KG1 (cell line): ENCODE measurements at regions not wholly inside any gene's neighbourhood (a gene's known extent, or its start where the extent isn't known, plus 50 kb on each side); places are given as distances from the start of the nearest gene placed in this dataset.
"Not testable (repeated sequence)": the region's sequence is repeated elsewhere in the genome, so short reads cannot be mapped to it uniquely, and the experiment has no call there.

Experiments
- DNase-seq: peaks from one replicate; lab custom pipeline; 2025; lab: John Stamatoyannopoulos, UW

DNA sequence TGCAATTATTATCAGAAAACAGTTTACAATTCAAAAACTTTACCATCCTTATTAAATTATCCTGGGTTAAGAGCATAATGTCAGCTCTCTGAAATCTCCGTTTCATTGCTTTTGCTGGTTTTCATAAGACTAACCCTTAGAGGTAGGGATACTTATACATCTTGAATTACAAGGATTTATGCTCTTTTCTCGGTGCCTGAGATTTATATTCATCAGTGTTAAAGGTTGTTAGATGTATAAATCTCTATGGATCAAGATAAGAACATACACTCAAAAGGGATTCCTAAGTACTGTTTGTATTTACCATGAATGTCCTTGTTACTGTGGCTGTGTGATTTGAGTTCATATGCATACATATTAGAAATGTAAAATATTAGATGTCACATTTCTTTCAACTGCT is 684.7 kb downstream of the EFNA5 start:
- no peak for DNase-seq

DNA sequence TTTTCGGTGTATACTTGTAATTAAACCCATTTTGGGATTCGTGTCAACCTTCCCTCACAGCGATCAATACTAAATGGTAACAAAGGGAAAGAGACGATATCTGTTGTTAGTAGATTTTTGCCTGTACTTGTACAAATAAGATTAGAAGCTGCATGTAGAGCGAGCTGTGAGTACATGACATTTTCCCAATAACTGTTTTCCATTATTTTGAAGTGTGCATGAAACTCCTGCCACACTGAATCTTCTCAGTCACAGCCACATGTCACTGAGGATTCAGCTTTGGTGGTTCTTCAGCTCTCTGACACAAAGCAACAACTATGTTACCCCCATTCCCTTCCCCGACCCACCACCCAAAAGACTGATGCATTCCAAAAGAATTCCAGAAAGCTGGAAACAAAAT is 685.6 kb downstream of the EFNA5 start:
- DNase-seq: no peak

DNA sequence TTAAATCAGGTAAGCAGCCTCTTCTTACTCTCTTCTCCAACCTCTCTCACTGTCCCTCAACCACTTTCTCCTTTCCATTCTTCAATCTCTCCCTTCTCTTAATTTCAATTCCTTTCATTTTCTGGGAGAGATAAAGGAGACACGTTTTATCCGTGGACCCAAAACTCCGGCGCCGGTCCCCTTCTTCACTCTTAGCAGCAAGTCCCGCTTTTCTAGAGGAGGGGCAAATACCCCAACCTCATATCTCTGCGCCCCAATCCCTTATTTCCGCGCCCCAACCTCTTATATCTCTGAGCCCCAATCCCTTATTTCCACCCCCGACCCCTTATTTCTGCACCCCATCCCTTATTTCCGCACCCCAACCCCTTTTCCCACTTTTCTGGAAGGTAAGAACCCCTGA is 691.6 kb downstream of the EFNA5 start:
- DNase-seq: not testable (repeated sequence)

DNA sequence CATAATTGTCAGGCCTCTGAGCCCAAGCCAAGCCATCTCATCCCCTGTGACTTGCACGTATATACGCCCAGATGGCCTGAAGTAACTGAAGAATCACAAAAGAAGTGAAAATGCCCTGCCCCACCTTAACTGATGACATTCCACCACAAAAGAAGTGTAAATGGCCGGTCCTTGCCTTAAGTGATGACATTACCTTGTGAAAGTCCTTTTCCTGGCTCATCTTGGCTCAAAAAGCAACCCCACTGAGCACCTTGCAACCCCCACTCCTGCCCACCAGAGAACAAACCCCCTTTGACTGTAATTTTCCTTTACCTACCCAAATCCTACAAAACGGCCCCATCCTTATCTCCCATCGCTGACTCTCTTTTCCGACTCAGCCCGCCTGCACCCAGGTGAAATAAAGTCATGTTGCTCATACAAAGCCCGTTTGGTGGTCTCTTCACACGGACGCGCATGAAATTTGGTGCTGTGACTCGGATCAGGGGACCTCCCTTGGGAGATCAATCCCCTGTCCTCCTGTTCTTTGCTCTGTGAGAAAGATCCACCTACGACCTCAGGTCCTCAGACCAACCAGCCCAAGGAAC is 692.1 kb downstream of the EFNA5 start:
- not testable (repeated sequence) for DNase-seq

DNA sequence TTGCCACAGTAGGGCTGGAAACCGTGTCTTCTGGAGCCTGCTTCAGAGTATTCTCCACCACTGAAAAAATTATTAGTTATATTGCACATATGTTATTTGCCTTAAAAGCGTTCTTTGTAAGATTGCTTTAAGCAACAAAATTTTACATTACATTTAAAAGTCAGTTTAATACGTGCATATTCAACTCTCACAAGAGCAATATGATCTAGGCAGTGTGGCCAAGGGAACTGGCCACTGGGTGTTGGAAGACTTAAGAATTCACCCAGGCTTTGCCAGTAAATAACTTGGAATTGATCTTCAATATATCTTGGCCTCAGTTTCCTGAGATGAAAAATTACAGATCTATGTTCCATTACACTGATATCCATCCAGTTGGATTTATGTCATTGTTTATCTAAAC is 694.4 kb downstream of the EFNA5 start:
- no peak for DNase-seq

DNA sequence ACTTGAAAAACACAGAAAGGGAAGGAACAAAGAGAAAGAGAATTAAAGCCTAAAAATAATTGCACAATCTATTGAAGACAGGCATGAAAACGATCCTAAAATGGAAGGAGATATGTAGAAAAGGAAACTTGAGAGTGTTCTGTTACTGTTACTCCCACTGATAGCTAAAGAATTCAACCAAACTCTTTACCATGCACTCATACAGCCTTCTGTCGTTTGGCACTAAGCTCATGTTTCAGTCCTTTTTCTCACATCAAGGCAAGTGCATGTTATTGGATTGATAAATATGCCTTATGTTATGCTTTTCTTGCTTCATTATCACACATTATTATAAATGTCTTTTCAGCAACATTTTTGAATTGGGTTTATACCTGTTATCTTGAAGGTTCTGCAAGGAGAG is 696.5 kb downstream of the EFNA5 start:
- DNase-seq: no peak

DNA sequence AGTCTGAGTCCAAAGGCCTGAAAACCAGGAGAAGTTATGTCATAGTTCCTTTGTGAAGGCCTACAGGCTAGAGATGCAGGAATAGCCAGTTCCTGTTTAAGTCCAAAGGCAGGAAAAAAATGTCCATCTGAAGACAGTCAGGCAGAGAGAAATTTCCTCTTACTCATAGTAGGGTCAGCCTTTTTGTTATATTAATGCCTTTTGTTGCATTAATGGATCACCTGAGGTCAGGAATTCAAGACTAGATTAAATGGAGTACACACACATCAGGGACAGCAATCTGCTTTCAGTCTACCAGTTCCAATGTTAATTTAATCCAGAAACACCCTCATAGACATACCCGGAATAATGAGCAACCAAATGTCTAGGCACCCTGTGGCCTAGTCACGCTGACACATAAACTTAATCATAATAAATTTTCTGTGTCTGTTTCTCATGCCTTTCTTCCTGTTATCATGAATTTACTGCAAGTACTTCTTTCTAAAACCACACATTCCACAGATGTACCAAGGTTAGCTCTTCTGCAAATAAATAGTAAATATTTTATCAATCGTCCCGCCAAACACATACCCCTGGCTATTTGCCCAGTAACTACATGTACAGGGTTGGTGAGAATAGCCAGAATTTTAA is 703.9 kb downstream of the EFNA5 start:
- no peak for DNase-seq

DNA sequence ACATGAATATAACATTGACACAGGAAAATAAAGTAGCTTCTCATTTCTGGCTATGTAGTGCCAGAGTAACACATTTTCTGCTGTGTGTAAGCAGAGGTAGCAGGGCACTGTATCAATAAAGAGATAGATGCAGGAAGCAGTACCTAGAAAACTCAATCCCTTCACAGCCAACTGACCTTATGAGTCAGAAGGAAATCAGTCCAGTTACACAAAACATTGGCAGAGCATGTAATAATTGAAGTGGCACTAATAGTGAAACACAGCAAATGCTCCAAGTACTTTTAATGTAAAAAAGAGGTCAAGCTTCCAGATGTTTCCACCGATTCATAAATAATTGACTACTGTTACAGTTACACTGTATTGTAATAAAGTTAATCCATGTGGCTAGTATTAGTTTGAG is 706.6 kb downstream of the EFNA5 start:
- no peak for DNase-seq

DNA sequence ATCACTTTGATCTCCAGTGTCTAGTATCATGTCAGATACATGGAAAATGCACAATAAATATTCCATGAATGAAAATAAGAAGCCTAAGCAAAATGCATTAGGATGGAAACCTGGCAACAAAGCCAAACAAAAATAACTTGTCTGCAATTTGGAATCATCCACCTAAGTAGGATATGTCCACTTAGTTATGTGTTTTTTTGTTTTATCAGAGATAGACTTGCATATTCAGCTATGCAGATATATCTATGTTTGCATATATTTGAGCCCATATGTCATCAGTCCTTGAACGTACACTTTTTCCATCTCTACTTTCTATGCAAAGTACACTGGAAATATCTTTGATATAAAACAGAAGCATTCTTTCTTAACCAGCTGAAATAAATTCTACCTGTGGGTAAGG is 707.1 kb downstream of the EFNA5 start:
- no peak for DNase-seq

DNA sequence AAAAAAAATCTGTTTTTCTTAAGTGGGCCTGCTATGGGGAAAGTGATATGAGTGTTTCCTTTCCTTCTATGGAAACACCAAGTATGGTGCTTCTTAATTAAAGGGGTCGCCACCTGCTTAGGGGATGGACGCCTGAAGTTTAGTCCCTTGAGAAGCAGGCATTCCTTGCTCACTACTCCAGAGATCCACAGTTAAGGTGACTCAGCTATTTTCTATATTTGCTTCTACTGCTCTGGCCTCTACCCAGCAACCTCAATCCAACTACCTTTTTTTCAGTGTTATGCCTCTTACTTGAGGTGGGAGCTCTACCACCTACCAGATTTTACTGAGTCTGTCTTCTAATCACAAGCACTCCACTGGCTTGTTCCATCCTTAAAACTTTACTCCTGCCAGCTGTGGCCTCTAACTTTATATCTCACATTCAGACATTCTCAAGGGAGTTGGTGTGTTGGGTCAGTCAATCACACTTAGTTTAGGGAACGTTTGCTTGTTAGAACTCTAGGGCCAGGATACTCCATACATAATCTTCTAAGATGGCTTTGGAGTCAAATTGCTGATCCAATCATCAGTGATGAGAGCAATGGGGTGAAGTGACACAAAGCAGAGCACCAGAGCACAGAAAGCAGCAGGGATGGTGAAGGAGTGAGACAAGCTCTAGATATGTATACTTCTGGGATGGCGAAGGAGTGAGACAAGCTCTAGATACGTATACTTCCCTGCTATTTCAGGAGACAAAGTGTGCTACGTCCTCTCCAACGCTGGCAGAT is 708.1 kb downstream of the EFNA5 start:
- DNase-seq: no peak

DNA sequence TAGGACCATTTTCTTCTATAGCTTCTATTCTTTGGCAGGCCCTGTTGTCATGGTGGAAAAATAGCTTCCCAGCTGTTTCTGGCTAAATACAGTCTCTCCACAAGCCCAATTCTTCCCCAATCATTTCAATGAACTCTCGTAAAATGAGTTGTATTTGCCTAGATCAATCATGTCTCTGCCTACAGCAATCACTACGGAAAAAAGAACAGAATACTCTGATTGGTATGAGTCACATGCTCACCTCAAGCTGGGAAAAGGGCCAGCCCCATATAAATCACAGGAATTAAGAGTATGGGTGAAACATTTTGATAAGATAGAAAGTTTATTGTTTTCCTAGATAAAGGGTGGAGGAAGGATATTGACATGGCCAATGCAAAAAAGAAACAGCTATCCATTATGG is 711.4 kb downstream of the EFNA5 start:
- DNase-seq: no peak

DNA sequence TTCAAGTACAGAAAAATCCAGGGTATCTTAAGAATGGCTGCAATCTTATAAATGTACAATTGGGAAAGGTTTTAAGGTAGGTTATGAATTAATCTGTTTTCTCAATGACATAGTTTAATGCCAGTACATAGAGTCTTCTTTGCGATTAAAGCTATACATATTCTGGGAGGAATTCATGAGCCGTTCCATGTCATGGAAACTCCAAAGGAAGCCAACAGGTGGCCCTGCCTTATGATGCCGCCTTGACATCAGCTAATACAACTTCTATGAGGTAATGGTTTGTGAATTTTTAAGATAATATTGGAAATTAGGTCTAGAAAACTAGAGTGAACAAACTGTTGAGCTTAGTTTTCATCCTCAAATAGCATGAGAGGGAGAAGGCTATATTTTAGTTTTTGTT is 713.4 kb downstream of the EFNA5 start:
- DNase-seq: no peak

DNA sequence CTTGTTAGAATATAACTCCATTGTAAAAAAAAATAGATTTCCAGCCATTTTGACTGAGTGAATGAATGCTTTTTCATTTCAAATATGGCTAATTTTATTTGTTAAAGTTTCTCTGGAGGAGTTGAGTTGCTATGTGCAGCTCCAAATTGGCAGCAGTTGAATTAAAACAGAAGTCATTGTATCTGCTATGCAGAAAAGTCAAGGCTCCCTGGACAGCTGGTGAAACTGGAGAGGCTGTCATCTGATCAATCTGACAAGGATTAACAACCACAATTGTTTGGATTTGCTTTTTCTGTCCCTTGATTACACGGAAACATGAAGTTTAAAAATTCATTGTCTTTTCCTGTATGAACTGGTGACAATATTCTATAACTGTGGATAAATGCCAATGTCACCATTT is 713.9 kb downstream of the EFNA5 start:
- no peak for DNase-seq

DNA sequence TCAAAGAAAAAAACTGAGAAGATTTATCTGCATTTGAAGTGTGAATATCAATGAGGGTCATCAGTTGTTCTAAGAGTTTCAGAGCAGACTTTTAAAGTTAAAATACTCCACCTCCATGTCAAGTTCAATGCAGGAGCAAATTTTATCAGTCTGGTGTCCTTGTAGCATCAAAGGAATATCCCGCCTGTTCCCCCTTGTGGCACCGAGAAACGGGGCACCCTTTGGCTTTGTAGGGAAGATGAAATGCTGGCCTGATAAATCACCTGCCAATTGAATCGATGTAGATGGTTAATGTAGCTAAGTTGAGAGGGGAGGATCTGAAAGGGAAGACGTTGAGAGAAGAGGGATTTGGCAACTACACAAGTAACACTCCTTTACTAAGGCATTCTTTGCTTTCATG is 714.5 kb downstream of the EFNA5 start:
- DNase-seq: no peak

DNA sequence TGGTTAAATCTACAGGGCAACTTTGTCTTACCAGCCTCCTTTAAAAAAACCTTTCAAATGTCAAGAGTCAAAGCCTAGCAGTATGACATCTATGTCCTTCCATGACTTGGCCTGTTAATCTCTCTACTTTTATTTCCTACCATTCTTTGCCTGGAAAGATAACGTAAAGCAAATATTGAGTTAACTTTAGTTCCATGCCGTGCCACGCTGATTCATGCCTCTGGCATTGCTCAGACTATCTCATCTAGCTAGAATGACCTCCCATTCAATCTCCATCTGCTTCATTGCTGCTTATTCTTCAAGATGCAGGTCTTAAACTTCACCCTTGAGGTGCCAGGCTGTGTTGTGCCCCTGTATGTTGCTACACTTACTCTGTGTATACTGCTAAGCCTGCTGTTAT is 729.8 kb downstream of the EFNA5 start:
- DNase-seq: no peak

DNA sequence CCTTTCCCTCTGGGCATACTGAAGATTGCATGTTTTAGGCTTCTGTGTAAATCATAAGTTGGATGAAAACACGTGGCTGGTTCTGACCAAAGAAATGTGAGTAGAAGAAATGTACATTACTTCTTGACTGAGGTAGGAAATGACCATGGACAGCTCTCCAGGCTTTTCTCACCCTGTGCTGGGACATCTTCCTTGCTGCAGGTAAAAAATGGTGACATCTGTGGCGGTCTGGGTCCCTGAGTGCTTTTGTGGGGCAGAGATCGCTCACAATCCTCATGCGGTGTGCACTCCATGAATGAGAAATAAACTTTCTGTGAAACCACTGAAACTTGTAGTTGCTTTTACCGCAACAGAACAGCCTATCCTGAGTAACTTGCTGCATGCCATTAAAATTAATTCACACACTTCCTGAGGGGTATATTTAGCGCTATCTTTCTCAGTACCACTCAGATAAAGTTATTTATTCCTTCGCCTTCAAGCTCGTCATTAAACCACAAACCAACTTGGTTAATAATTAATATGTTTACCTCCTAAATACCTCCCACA is 730.4 kb downstream of the EFNA5 start:
- DNase-seq: no peak

DNA sequence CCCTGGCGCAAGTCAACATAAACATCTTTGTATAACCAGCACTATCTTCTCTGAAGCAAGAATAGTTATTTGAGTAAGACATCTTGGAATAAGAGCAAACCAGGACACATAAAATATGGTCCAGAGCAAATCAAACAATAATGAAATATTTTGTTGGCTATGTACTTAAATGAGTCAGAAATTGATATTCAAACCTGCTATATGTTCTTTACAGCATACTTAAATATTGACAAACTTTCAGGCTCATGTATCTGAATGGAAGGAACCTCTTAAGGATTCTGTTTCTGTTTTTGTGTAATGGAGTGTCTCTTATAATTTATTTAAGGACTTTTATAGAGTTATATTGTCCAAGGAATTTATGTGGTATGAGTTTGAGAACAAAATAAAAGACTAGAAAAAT is 747.3 kb downstream of the EFNA5 start:
- no peak for DNase-seq

DNA sequence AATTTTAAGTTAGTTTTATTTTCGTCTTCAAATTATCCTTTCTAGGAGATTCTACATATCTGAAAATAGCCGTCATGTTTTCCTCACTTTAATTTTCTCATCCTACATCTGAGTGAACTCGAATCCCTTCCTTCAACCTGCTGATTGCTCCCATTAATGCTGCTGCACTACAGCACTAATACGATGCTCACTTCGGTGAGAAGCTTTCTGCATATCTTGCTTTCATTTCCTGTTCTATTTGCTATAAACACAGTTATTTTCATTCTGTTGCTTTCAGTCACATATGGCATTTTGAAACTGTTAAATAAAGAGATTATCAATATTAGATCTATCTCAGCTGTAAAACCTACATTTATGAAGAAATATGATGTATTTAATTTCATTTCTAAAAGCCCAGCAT is 749.2 kb downstream of the EFNA5 start:
- no peak for DNase-seq

DNA sequence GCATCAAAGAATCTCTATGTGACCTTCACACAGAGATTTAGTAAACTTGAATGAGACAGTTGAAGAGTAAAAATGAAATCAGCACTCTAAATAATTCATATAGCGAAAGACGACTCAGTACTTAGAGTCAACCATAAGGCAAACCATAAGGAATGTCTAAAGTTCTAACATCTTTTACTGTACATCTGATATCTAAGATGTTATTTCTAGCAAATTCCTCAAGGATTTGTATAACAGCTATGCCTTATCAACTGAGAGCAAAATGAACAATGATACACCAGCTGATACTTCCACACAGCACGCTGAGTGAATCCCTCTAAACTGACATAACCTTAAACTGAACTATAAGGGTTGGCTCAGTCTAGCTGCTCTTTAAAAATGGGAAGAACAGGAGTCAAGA is 760.3 kb downstream of the EFNA5 start:
- no peak for DNase-seq

DNA sequence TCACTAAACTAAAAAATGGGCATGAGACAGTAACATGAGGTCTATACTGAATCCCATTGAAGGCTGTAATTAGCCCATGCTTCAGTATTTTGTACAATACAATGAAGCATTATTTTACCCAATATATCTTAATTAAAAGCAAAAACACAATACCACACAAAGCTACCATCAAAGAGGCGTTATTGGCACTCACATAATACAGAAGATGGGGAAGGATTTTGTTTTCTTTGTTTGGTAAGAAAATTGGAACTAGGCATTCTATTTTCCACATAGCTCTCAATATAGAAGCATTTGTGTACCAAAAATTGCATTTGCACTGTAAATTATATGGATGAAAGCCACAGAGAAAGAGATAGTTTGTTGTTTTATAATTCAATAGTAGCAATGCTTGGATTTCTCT is 761.0 kb downstream of the EFNA5 start:
- DNase-seq: no peak

DNA sequence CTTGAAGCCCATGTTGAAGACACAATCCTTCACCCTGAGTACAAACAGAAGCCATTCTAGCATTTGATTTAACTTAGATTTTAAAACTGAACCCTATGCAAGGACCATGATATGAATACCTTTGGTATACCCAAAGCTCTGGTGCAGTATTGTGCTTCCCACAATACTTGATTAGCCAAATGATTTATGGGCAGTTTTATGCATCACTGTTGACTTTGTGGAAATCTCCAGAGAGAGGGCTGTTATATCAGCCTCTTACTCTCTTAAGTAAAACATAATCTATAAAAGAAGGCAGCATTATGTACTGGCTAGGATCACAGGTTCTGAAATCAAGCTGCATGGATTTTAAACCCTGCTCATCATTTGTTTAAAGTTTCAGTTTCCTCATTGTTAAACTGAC is 762.8 kb downstream of the EFNA5 start:
- DNase-seq: no peak

DNA sequence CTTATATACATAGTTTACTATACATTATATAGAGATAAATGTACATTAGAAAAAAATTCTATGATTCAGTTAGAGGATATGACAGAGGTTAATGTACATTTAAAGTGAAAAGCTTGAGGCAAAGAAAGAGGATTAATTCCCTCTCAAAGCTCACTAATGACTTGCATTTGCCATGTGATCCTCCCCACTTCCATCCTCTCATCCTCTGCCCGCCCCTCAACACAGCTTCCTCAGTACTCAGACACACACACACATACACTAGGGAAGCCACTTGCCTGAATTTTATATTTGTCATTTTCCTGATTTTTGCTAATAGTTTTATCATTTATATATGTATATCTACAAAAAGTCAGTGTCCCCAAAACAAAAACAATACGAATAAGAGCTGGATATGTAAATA is 764.5 kb downstream of the EFNA5 start:
- no peak for DNase-seq

DNA sequence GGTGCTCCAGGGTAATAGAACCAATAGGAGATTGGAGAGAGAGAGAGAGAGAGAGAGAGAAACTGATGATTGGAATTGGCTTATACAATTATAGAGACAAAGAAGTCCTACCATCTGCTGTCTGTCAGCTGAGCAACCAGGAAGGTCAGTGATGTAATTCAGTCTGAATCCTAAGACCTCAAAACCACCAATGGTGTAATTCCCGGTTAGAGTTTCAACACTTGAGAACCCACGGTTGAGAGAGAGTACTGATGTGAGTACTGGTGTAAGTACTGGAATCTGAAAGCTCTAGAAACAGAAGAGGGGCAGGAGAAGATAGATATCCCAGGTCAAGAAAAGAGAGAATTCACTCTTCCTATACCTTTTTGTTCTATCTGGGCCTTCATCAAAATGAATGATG is 775.8 kb downstream of the EFNA5 start:
- no peak for DNase-seq
